Fibroblast of lung (primary cell): ENCODE measurements at regions not wholly inside any gene's neighbourhood (a gene's known extent, or its start where the extent isn't known, plus 50 kb on each side); places are given as distances from the start of the nearest gene placed in this dataset.

ENCODE experiments used
- DNase-seq, 2 donors: peaks; one replicate each; pipeline versions ENCODE4 v3.0.0 to v3.0.0-alpha.2; 2010; ENCODE audit warnings: low read depth in 2 of 2
- H2AFZ ChIP-seq: 2 replicates; pipeline ENCODE4 v1.5.1; 2012; ENCODE audit warnings: low read length, control low read depth, inconsistent platforms
- H3K27ac ChIP-seq: 2 replicates; pipeline ENCODE4 v1.5.1; 2011; ENCODE audit warnings: low read length, control low read depth; ENCODE audit not compliant: insufficient read depth
- H3K27me3 ChIP-seq: 2 replicates; pipeline ENCODE4 v1.5.1; 2011; ENCODE audit warnings: mild to moderate bottlenecking, low read length; ENCODE audit not compliant: control insufficient read depth, insufficient read depth
- H3K36me3 ChIP-seq: 2 replicates; pipeline ENCODE4 v1.5.1; 2011; ENCODE audit warnings: low read length; ENCODE audit not compliant: control insufficient read depth, insufficient read depth
- H3K4me1 ChIP-seq: 2 replicates; pipeline ENCODE4 v1.5.1; 2011; ENCODE audit warnings: low read length; ENCODE audit not compliant: control insufficient read depth, insufficient read depth; ENCODE audit errors: extremely low read depth
- H3K4me2 ChIP-seq: 2 replicates; pipeline ENCODE4 v1.5.1; 2011; ENCODE audit warnings: low read length, control low read depth; ENCODE audit not compliant: insufficient read depth; ENCODE audit errors: extremely low read depth
- H3K4me3 ChIP-seq, 4 experiments: fragments of 200-600 bp in 1 of 4; sonication (generic) in 1 of 4; replicated peaks in 1 of 4; 2 replicates each; pipeline ENCODE4 v1.5.1; 2011 to 2016; ENCODE audit warnings: low read length in 4 of 4, low read depth in 3 of 4, mild to moderate bottlenecking in 3 of 4, control low read depth in 2 of 4, inconsistent platforms in 1 of 4, mixed read lengths in 1 of 4; ENCODE audit not compliant: insufficient read depth in 1 of 4; ENCODE audit errors: control extremely low read depth in 1 of 4
- H3K79me2 ChIP-seq: 2 replicates; pipeline ENCODE4 v1.5.1; 2012; ENCODE audit warnings: mild to moderate bottlenecking, low read length, inconsistent platforms; ENCODE audit not compliant: control insufficient read depth, insufficient read depth
- H3K9ac ChIP-seq: 2 replicates; pipeline ENCODE4 v1.5.1; 2011; ENCODE audit warnings: mild to moderate bottlenecking, low read length, control low read depth; ENCODE audit not compliant: insufficient read depth
- H3K9me3 ChIP-seq: 2 replicates; pipeline ENCODE4 v1.5.1; 2012; ENCODE audit warnings: low read depth, low read length; ENCODE audit not compliant: control insufficient read depth, insufficient read depth
- H4K20me1 ChIP-seq: 2 replicates; pipeline ENCODE4 v1.5.1; 2011; ENCODE audit warnings: low read length; ENCODE audit not compliant: control insufficient read depth, insufficient read depth; ENCODE audit errors: extremely low read depth
- CTCF ChIP-seq, 2 donors: IDR thresholded peaks in 1 of 2; conservative IDR thresholded peaks in 1 of 2; 1 replicate in 1 of 2; 2 replicates in 1 of 2; pipeline ENCODE4 v1.5.1; 2011 to 2012; ENCODE audit warnings: low read length in 2 of 2, control low read depth in 1 of 2, inconsistent platforms in 1 of 2, low read depth in 1 of 2, mild to moderate bottlenecking in 1 of 2
- EZH2 ChIP-seq: IDR thresholded peaks from 2 replicates; pipeline ENCODE4 v1.5.1; 2012; ENCODE audit warnings: low read length, control low read depth, mild to moderate bottlenecking; ENCODE audit errors: missing control alignments

- H3K36me3 ChIP-seq: no peaks in the 10 kb centered on the region
- no peaks in the 10 kb centered on the region for H3K9me3 ChIP-seq
- no peak for DNase-seq
- H3K27me3 ChIP-seq: no peaks in the 10 kb centered on the region
- no peaks in the 10 kb centered on the region for H3K79me2 ChIP-seq
- H3K4me1 ChIP-seq: no peaks in the 10 kb centered on the region
- H4K20me1 ChIP-seq: no peaks in the 10 kb centered on the region
- H2AFZ ChIP-seq: no peak overlapping the region
- H3K9ac ChIP-seq: no peak overlapping the region
- no peak overlapping the region for H3K4me2 ChIP-seq
- no peak overlapping the region for H3K4me3 ChIP-seq
- no peak overlapping the region for H3K27ac ChIP-seq
- TF ChIP-seq EZH2 (no peak), CTCF (conservative IDR thresholded peaks at IDR 0.05 in 1 of 2, IDR thresholded peaks at IDR 0.05 in 1 of 2; ENCODE audit: low read depth in 1 of 2, low read length in 2 of 2) (no peak)
Observed at GRCh38 chr3:194811118-194811517, 125.4 kb downstream of the FAM43A start.

GRCh38 chr3:194812176-194812575 lies 126.5 kb downstream of the FAM43A start:
- H3K9ac ChIP-seq: no peak overlapping the region
- H3K27ac ChIP-seq: no peak overlapping the region
- no peaks in the 10 kb centered on the region for H3K4me1 ChIP-seq
- no peak for DNase-seq
- H3K36me3 ChIP-seq: no peaks in the 10 kb centered on the region
- no peaks in the 10 kb centered on the region for H3K27me3 ChIP-seq
- no peak overlapping the region for H3K4me3 ChIP-seq
- H4K20me1 ChIP-seq: no peaks in the 10 kb centered on the region
- no peak overlapping the region for H2AFZ ChIP-seq
- TF ChIP-seq EZH2 (no peak), CTCF (conservative IDR thresholded peaks at IDR 0.05 in 1 of 2, IDR thresholded peaks at IDR 0.05 in 1 of 2; ENCODE audit: low read depth in 1 of 2, low read length in 2 of 2) (no peak)
- no peaks in the 10 kb centered on the region for H3K79me2 ChIP-seq
- H3K9me3 ChIP-seq: no peaks in the 10 kb centered on the region
- no peak overlapping the region for H3K4me2 ChIP-seq

- no peak overlapping the region for H2AFZ ChIP-seq
Observed at GRCh38 chr3:194814878-194815357, 129.2 kb downstream of the FAM43A start.

More at GRCh38 chr3:194814878-194815357, 129.2 kb downstream of the FAM43A start:
- Histone ChIP-seq H3K4me1 (no peaks in the 10 kb centered on the region), H3K4me2 (no peak overlapping the region), H3K9me3 (no peaks in the 10 kb centered on the region), H3K4me3 (no peak overlapping the region), H3K27me3 (no peaks in the 10 kb centered on the region), H3K36me3 (no peaks in the 10 kb centered on the region), H3K9ac (no peak overlapping the region), H4K20me1 (no peaks in the 10 kb centered on the region), H3K27ac (no peak overlapping the region), H3K79me2 (no peaks in the 10 kb centered on the region)
- DNase-seq: peak; percentile 6 to 10
- TF ChIP-seq CTCF (conservative IDR thresholded peaks at IDR 0.05 in 1 of 2, IDR thresholded peaks at IDR 0.05 in 1 of 2; ENCODE audit: low read depth in 1 of 2, low read length in 2 of 2) (no peak), EZH2 (no peak)
